A673 (cell line): ENCODE measurements at regions not wholly inside any gene's neighbourhood (a gene's known extent, or its start where the extent isn't known, plus 50 kb on each side); places are given as distances from the start of the nearest gene placed in this dataset.

ENCODE experiments used
- BruUV-seq: library from RNA; stranded (reverse); fragments of 400-500 nt; replicated peaks from 2 replicates; lab custom pipeline; 2021; lab: Mats Ljungman, UMichigan
- CTCF ChIA-PET: fragments of 300-600 bp; sonication (Branson Sonifier 250); formaldehyde crosslinking; loops from one replicate; lab custom pipeline; 2022; ENCODE audit warnings: antibody characterized with exemption; lab: Charles Lee
- POLR2A ChIA-PET: fragments of 300-600 bp; sonication (Branson Sonifier 250); formaldehyde crosslinking; loops from one replicate; lab custom pipeline; 2022; ENCODE audit warnings: antibody characterized with exemption; ENCODE audit not compliant: low non-redundant PET; lab: Charles Lee
- DNase-seq: peaks from one replicate; pipeline ENCODE4 v3.0.0-alpha.2; 2015; ENCODE audit warnings: low spot score
- H3K27ac ChIP-seq: fragments of 200-600 bp; sonication (generic); 2 replicates; pipeline ENCODE4 v1.5.1; 2016; ENCODE audit warnings: mixed run types, low read depth, mild to moderate bottlenecking, mixed read lengths, antibody characterized with exemption, low read length; ENCODE audit not compliant: poor library complexity, severe bottlenecking
- H3K27me3 ChIP-seq: fragments of 200-600 bp; sonication (generic); replicated peaks from 2 replicates; pipeline ENCODE4 v1.6.1; 2017; ENCODE audit warnings: mixed run types, low read depth, mild to moderate bottlenecking, mixed read lengths, antibody characterized with exemption, low read length; ENCODE audit not compliant: insufficient read depth, poor library complexity
- H3K36me3 ChIP-seq: fragments of 200-600 bp; sonication (generic); 2 replicates; pipeline ENCODE4 v1.6.1; 2016; ENCODE audit warnings: mixed run types, mild to moderate bottlenecking, mixed read lengths, antibody characterized with exemption, low read length; ENCODE audit not compliant: insufficient read depth, poor library complexity, severe bottlenecking
- H3K4me1 ChIP-seq: fragments of 200-600 bp; sonication (generic); 2 replicates; pipeline ENCODE4 v1.6.1; 2017; ENCODE audit warnings: mixed run types, mild to moderate bottlenecking, mixed read lengths, antibody characterized with exemption, low read length; ENCODE audit not compliant: insufficient read depth, poor library complexity, severe bottlenecking
- H3K4me3 ChIP-seq: fragments of 200-600 bp; sonication (generic); 2 replicates; pipeline ENCODE4 v1.5.1; 2016; ENCODE audit warnings: low read depth, mixed run types, mild to moderate bottlenecking, mixed read lengths, low read length; ENCODE audit not compliant: poor library complexity, severe bottlenecking
- H3K9me3 ChIP-seq: fragments of 200-600 bp; sonication (generic); 2 replicates; pipeline ENCODE4 v1.6.1; 2016; ENCODE audit warnings: mixed run types, low read depth, mild to moderate bottlenecking, mixed read lengths, antibody characterized with exemption, low read length; ENCODE audit not compliant: poor library complexity, severe bottlenecking
- EZH2 ChIP-seq: fragments of 200-600 bp; sonication (generic); IDR thresholded peaks from 2 replicates; pipeline ENCODE4 v1.6.1; 2017; ENCODE audit warnings: borderline replicate concordance, low read depth, mild to moderate bottlenecking, mixed read lengths, antibody characterized with exemption, low read length; ENCODE audit not compliant: poor library complexity, severe bottlenecking
- intact Hi-C: fragments of 100-400 bp; cut with micrococcal nuclease; formaldehyde crosslinking; loops from one replicate; pipeline ENCODE4 v1.10.0; 2022; ENCODE audit not compliant: unreplicated experiment
- TF ChIP-seq, protein P1 (sequence below): fragments of 300-800, 200-600 bp; sonication (generic); conservative IDR thresholded peaks from 2 replicates; pipeline ENCODE4 v1.5.1; 2017; ENCODE audit warnings: low read depth, mild to moderate bottlenecking, antibody characterized with exemption, low read length, moderate library complexity, mixed read lengths

DNA sequence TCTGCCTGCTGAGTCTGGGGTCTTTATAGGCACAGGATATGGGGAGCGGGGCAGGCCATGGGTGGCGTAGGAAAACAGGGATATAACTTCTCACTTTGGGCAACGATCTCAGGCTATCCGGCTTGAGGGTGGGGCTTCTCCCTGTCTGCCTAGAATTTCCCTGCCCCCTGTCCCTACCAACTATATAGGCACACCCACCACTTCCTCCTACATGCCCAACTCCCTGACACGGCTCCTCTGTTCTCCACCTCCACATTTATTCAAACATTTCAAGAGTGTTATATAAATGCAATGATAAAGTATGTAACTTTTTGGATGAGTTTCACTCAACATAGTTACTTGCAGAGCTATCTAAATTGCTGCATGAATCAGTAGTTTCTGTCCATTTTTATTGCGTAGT lies 363.2 kb upstream of the RORB start:
- no peak for DNase-seq
- Histone ChIP-seq H3K9me3 (no peaks in the 10 kb centered on the region), H3K4me1 (no peaks in the 10 kb centered on the region), H3K27ac (no peak overlapping the region), H3K36me3 (no peaks in the 10 kb centered on the region), H3K27me3 (no peaks in the 10 kb centered on the region), H3K4me3 (no peak overlapping the region)
- POLR2A ChIA-PET: no interaction called here
- intact Hi-C loops: no loop called here
- CTCF ChIA-PET: no interaction called here
- TF ChIP-seq, protein P1, sequence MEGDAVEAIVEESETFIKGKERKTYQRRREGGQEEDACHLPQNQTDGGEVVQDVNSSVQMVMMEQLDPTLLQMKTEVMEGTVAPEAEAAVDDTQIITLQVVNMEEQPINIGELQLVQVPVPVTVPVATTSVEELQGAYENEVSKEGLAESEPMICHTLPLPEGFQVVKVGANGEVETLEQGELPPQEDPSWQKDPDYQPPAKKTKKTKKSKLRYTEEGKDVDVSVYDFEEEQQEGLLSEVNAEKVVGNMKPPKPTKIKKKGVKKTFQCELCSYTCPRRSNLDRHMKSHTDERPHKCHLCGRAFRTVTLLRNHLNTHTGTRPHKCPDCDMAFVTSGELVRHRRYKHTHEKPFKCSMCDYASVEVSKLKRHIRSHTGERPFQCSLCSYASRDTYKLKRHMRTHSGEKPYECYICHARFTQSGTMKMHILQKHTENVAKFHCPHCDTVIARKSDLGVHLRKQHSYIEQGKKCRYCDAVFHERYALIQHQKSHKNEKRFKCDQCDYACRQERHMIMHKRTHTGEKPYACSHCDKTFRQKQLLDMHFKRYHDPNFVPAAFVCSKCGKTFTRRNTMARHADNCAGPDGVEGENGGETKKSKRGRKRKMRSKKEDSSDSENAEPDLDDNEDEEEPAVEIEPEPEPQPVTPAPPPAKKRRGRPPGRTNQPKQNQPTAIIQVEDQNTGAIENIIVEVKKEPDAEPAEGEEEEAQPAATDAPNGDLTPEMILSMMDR: no peak
- TF ChIP-seq EZH2: no peak
- no TSS peak for BruUV-seq

DNA sequence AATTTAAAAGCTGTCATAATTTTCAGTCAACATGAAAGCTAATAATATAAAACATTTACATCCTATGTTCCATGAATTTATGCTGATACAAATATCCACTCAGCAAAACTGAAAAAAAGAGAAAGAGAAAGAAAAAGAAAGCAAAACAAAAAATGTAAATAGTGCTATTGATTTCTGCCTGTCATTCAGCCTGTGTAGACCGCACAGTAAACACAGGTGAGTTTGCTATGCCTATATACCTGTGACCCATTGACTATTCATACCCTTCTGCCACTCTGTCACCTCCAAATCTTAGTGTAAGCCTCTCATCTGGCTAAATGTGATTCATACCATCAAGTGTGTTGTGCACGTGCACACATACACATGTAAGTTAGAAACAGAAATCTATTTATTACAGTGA lies 359.0 kb upstream of the RORB start:
- Histone ChIP-seq H3K4me3 (no peak overlapping the region), H3K27me3 (no peaks in the 10 kb centered on the region), H3K36me3 (no peaks in the 10 kb centered on the region), H3K9me3 (no peaks in the 10 kb centered on the region), H3K27ac (no peak overlapping the region), H3K4me1 (no peaks in the 10 kb centered on the region)
- ChIA-PET POLR2A (no interaction called here), CTCF (no interaction called here)
- BruUV-seq: no TSS peak
- intact Hi-C loops: no loop called here
- DNase-seq: no peak
- no peak for TF ChIP-seq EZH2
- TF ChIP-seq, protein P1: no peak

DNA sequence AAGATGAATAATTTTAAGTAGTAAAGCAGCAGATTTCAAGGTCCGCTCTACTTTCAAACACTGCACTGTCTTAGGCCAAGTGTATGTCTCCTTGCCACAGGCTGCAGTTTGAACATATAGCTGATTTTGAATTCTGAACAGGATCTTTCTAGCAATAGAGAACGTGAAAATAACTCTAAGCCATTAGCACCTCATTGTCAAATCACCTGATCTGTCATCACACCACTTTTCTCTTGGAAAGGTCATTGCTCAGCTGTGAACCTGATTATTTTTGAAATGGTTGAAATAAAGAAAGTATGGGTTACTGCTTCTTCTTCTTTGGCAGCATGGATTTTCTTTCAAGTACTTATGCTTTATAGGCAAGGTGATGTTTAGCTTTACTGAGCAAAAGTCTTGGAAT lies 357.0 kb upstream of the RORB start:
- no peak for DNase-seq
- intact Hi-C loops: no loop called here
- H3K27me3 ChIP-seq: no peaks in the 10 kb centered on the region
- ChIA-PET POLR2A (no interaction called here), CTCF (no interaction called here)
- no TSS peak for BruUV-seq
- H3K9me3 ChIP-seq: no peaks in the 10 kb centered on the region
- H3K27ac ChIP-seq: no peak overlapping the region
- no peaks in the 10 kb centered on the region for H3K4me1 ChIP-seq
- TF ChIP-seq, protein P1: no peak
- no peak for TF ChIP-seq EZH2
- no peaks in the 10 kb centered on the region for H3K36me3 ChIP-seq
- no peak overlapping the region for H3K4me3 ChIP-seq
